CD8-positive, alpha-beta memory T cell (primary cell): ENCODE measurements at regions not wholly inside any gene's neighbourhood (a gene's known extent, or its start where the extent isn't known, plus 50 kb on each side); places are given as distances from the start of the nearest gene placed in this dataset.

Experiments
- CTCF ChIA-PET: fragments of 350-600 bp; sonication (Branson Sonifier 250); formaldehyde crosslinking; loops from one replicate; lab custom pipeline; 2021; ENCODE audit warnings: antibody characterized with exemption; lab: Charles Lee
- POLR2A ChIA-PET: fragments of 350-600 bp; sonication (Branson Sonifier 250); formaldehyde crosslinking; loops from one replicate; lab custom pipeline; 2021; ENCODE audit warnings: antibody characterized with exemption; lab: Charles Lee
- DNase-seq, 5 donors: peaks; one replicate each; pipeline versions ENCODE4 v3.0.0 to v3.0.0-alpha.2; 2020 to 2022; ENCODE audit warnings: mixed read lengths in 1 of 5
- H3K27ac ChIP-seq: one replicate; pipeline ENCODE4 v1.7.0; 2013; ENCODE audit warnings: low read depth, mild to moderate bottlenecking, low read length, moderate library complexity
- H3K27me3 ChIP-seq: 2 replicates; pipeline ENCODE4 v1.7.0; 2013; ENCODE audit warnings: low read length, mild to moderate bottlenecking; ENCODE audit not compliant: insufficient read depth, poor library complexity, severe bottlenecking
- H3K36me3 ChIP-seq: 2 replicates; pipeline ENCODE4 v1.7.0; 2013; ENCODE audit warnings: mild to moderate bottlenecking, low read length, moderate library complexity; ENCODE audit not compliant: insufficient read depth
- H3K4me1 ChIP-seq: 2 replicates; pipeline ENCODE4 v1.7.0; 2013; ENCODE audit warnings: mild to moderate bottlenecking, low read length, moderate library complexity; ENCODE audit not compliant: insufficient read depth
- H3K4me3 ChIP-seq: 2 replicates; pipeline ENCODE4 v1.7.0; 2013; ENCODE audit warnings: mild to moderate bottlenecking, low read length
- H3K9me3 ChIP-seq: 2 replicates; pipeline ENCODE4 v1.7.0; 2013; ENCODE audit warnings: mild to moderate bottlenecking, low read length
- H3K27ac Mint-ChIP-seq, 8 donors: one replicate each; pipeline ENCODE4 v1.8.0; 2020 to 2021; ENCODE audit warnings: mixed read lengths in 8 of 8, mild to moderate bottlenecking in 6 of 8, inconsistent platforms in 3 of 8, moderate library complexity in 3 of 8
- H3K27me3 Mint-ChIP-seq, 2 donors: one replicate each; pipeline ENCODE4 v1.8.0; 2020 to 2021; ENCODE audit warnings: mixed read lengths in 2 of 2, mild to moderate bottlenecking in 1 of 2, moderate library complexity in 1 of 2
- H3K36me3 Mint-ChIP-seq, 3 donors: one replicate each; pipeline ENCODE4 v1.8.0; 2020 to 2021; ENCODE audit warnings: mixed read lengths in 3 of 3, inconsistent platforms in 1 of 3, mild to moderate bottlenecking in 1 of 3
- H3K4me1 Mint-ChIP-seq, 3 donors: one replicate each; pipeline ENCODE4 v1.8.0; 2020 to 2021; ENCODE audit warnings: mixed read lengths in 3 of 3, inconsistent platforms in 1 of 3, mild to moderate bottlenecking in 1 of 3
- H3K4me3 Mint-ChIP-seq, 7 donors: one replicate each; pipeline ENCODE4 v1.8.0; 2020 to 2021; ENCODE audit warnings: mixed read lengths in 7 of 7, mild to moderate bottlenecking in 6 of 7, moderate library complexity in 4 of 7, inconsistent platforms in 2 of 7
- H3K9me3 Mint-ChIP-seq, 5 donors: one replicate each; pipeline ENCODE4 v1.8.0; 2020 to 2022; ENCODE audit warnings: mixed read lengths in 5 of 5, mild to moderate bottlenecking in 3 of 5, moderate library complexity in 2 of 5, inconsistent platforms in 1 of 5

DNA sequence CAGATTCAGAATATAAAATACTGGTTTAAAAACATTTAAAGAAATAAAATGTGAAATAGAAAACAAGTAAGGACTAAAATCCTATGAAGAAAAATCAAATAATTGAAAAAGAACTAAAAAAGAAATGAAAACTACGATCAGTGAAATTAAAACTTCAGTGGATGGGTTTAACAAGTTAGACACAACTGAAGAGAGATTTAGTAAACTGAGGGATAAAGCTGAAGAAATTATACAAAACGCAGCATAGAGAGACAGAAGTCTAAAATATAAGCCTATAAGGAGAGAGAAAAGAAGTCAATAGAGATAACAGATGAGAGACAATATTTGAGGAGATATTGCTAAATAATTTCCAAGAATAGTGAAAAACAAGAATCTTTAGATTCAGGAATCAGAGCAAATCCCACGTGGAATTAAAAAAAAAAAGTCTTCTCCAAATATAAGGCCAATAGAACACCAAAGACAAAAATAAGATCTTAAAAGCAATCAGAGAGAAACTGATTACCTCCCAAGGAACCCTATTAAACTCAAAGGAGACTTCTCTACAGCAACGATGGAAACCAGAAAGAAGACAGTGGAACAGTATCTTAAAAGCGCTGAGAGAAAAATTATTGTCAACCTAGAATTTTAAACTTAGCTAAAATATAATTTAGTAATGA, 59.6 kb upstream of the ABL1 start:
- Mint-ChIP-seq H3K27ac (no peak overlapping the region), H3K27me3 (no peaks in the 10 kb centered on the region), H3K9me3 (peaks cover 0 to 8% (median 0%) of the 10 kb centered on the region in 5 donors), H3K4me1 (peaks cover 30 to 42% (median 38%) of the 10 kb centered on the region in 3 donors), H3K4me3 (no peak overlapping the region), H3K36me3 (peaks cover 0 to 5% (median 0%) of the 10 kb centered on the region in 3 donors)
- H3K4me1 ChIP-seq = peaks cover 4% of the 10 kb centered on the region
- H3K9me3 ChIP-seq = no peaks in the 10 kb centered on the region
- no peak overlapping the region for H3K27ac ChIP-seq
- no peaks in the 10 kb centered on the region for H3K36me3 ChIP-seq
- H3K4me3 ChIP-seq = no peak overlapping the region
- ChIA-PET POLR2A (no interaction called here), CTCF (interaction anchor here (0.7 kb wide), 1 partner anchor 87 kb away, joined by 3 read pairs; no protein-coding TSS in a partner anchor)
- DNase-seq = no peak
- no peaks in the 10 kb centered on the region for H3K27me3 ChIP-seq

DNA sequence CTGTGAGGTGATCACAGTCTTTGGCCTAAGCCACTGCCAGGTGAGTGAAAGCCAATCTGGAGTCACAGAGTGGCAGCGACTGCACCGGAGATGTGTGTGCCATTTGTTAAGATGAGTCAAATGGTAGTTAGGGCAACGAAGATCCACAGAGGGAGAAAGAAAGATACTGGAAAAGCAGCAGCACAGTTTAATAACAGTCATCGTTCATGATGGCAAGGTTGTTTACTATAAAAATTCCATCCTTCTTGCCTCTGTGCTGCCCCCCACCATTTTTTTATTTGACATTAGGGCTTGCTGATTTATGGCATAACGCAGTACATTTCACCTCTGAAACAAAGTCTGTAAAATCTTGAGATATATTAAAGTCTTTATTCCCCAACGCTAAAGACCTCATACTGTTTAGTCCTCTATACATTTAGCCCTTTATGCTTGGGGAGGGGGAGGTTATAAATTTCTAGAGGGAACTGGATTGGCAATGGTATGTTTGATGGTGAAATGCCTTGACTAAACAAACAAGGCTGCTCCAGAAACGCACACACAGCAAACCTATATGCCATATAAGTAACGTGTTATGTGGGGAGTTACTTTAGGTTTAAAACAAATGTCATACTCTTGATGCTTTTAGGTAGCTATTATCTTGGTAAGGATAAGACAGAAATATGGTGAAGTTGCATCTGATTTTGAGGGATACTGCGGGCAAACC, 55.8 kb upstream of the ABL1 start:
- Mint-ChIP-seq H3K4me1 (peaks cover 20 to 43% (median 30%) of the 10 kb centered on the region in 3 donors), H3K27me3 (no peaks in the 10 kb centered on the region), H3K36me3 (peaks cover 0 to 5% (median 1%) of the 10 kb centered on the region in 3 donors), H3K9me3 (peaks cover 0 to 8% (median 0%) of the 10 kb centered on the region in 5 donors), H3K4me3 (no peak overlapping the region), H3K27ac (no peak overlapping the region)
- H3K9me3 ChIP-seq = no peaks in the 10 kb centered on the region
- peaks cover 4% of the 10 kb centered on the region for H3K4me1 ChIP-seq
- POLR2A ChIA-PET = no interaction called here
- H3K4me3 ChIP-seq = no peak overlapping the region
- H3K36me3 ChIP-seq = no peaks in the 10 kb centered on the region
- DNase-seq = no peak
- H3K27ac ChIP-seq = no peak overlapping the region
- CTCF ChIA-PET = no interaction called here
- H3K27me3 ChIP-seq = no peaks in the 10 kb centered on the region

DNA sequence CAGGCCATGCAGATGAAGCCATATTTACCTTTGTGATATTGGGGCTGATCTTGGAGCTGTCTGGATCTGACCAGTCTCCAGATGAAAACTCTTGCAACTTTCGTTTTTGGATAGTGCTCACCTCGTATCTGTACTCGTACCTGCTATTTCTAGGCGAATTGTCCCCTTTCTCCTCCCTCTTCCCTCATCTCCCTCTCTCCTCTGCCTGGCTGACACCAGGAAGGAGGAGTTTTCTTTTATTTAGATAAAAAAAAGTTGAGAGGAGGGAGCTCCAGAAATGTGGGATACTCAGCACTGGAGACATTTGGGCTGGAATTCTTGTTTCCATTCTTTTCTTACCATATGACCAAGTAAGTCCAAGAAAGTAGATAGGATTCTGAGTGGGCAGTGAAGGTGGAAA, 54.6 kb upstream of the ABL1 start:
- Histone ChIP-seq H3K4me1 (no peaks in the 10 kb centered on the region), H3K27me3 (no peaks in the 10 kb centered on the region), H3K36me3 (peaks cover 5% of the 10 kb centered on the region), H3K4me3 (no peak overlapping the region), H3K27ac (no peak overlapping the region), H3K9me3 (no peaks in the 10 kb centered on the region)
- Mint-ChIP-seq H3K9me3 (peaks cover 0 to 3% (median 0%) of the 10 kb centered on the region in 5 donors), H3K27me3 (no peaks in the 10 kb centered on the region), H3K4me1 (peaks cover 16 to 35% (median 20%) of the 10 kb centered on the region in 3 donors), H3K4me3 (no peak overlapping the region), H3K27ac (peak overlapping the region in 1 of 8 donors; percentile 38), H3K36me3 (peaks cover 0 to 4% (median 1%) of the 10 kb centered on the region in 3 donors)
- POLR2A ChIA-PET = no interaction called here
- DNase-seq = no peak
- CTCF ChIA-PET = no interaction called here

DNA sequence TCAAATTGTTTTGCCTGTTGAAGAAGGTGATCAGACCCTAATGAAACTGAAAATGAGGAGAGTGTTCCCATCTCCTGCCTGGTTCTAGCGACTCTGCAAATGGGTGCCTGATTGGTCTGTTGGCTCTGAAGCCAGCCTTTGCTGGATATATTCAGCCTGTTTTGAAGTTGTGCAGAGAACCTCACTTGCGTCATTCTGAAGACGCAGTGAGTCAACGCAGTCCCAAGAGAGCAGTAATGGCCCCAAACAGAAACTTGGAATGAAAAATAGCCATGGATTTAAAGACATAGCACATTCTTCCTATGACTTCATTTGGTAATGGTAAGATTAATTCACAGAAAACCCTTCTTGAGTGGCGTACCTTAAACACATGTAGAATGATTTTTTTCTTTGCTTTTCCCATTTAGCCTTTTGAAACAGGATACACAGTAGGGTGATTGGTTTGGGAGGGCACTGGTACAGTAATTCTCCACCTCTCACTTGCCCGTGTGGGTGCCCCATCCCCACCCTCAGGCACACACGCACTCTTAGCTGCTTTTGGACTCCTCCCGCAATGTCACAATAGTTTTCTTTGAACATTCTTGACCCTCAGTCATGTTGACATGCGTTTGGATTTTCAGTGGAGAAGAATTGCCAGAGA, 54.1 kb upstream of the ABL1 start:
- peaks cover 11 to 31% (median 14%) of the 10 kb centered on the region in 3 donors for H3K4me1 Mint-ChIP-seq
- no peaks in the 10 kb centered on the region for H3K27me3 ChIP-seq
- H3K36me3 Mint-ChIP-seq = peaks cover 0 to 2% (median 1%) of the 10 kb centered on the region in 3 donors
- no peaks in the 10 kb centered on the region for H3K9me3 ChIP-seq
- no peak overlapping the region for H3K4me3 Mint-ChIP-seq
- ChIA-PET POLR2A (no interaction called here), CTCF (no interaction called here)
- no peak overlapping the region for H3K4me3 ChIP-seq
- no peak for DNase-seq
- no peaks in the 10 kb centered on the region for H3K4me1 ChIP-seq
- H3K27ac ChIP-seq = no peak overlapping the region
- no peaks in the 10 kb centered on the region for H3K9me3 Mint-ChIP-seq
- peaks cover 5% of the 10 kb centered on the region for H3K36me3 ChIP-seq
- H3K27ac Mint-ChIP-seq = peak overlapping the region in 2 of 8 donors; percentile 24 to 64
- no peaks in the 10 kb centered on the region for H3K27me3 Mint-ChIP-seq

DNA sequence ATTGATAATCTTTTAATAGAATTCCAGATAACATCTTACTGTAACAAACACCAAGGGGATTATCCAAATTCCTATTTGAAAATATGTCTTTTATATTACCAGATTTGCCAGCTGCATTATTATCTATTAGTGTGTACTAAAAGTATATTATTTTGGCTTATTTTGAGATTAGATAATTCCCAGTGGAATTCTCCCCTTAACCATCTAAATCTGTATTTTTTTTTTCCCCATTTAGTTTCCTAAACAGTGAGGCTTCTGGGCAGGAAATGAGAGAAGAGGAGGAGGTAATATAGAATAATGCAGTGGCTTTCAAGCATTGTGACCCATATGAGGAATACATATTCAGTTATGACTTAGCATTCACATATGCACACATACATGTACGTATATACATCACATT, 53.5 kb upstream of the ABL1 start:
- H3K9me3 ChIP-seq = no peaks in the 10 kb centered on the region
- ChIA-PET POLR2A (no interaction called here), CTCF (no interaction called here)
- Mint-ChIP-seq H3K4me3 (no peak overlapping the region), H3K27ac (peak overlapping the region in 1 of 8 donors; percentile 64), H3K27me3 (no peaks in the 10 kb centered on the region), H3K36me3 (peaks cover 0 to 2% (median 1%) of the 10 kb centered on the region in 3 donors), H3K9me3 (no peaks in the 10 kb centered on the region), H3K4me1 (peaks cover 12 to 28% (median 13%) of the 10 kb centered on the region in 3 donors)
- no peak for DNase-seq
- no peaks in the 10 kb centered on the region for H3K27me3 ChIP-seq
- H3K4me1 ChIP-seq = no peaks in the 10 kb centered on the region
- H3K36me3 ChIP-seq = peaks cover 5% of the 10 kb centered on the region
- H3K4me3 ChIP-seq = no peak overlapping the region
- no peak overlapping the region for H3K27ac ChIP-seq

DNA sequence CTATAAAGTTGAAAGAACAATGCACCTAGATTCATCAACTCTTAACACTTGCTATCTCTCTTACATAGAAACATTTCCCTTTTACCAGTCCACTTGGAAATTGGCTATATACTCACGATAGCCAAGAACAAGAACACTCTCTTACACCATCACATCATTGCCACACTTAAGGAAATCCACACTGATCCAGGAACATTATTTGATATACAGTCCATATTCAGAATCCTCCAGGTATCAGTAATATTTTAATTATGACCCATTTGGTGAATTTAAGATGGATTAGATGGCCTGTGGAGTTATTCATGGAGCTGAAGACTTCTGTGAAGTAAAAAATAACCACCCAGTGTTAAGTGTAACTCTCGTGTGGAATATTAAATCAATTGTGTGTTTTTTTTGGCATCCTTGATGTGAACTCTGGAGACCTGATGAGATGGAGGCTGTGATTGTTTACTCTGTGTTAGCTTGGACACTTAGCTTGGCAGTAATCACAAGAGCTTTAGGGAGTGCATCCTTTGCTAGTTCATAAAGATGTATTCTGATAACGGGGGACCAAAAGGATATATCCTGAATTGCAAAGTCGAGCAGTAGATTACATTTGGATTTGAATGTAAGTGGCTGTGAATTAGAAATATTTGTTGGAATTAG, 52.0 kb upstream of the ABL1 start:
- no peak overlapping the region for H3K27ac ChIP-seq
- peaks cover 5% of the 10 kb centered on the region for H3K36me3 ChIP-seq
- H3K27me3 ChIP-seq = no peaks in the 10 kb centered on the region
- peaks cover 0 to 4% (median 0%) of the 10 kb centered on the region in 5 donors for H3K9me3 Mint-ChIP-seq
- peak overlapping the region in 1 of 8 donors; percentile 34 for H3K27ac Mint-ChIP-seq
- ChIA-PET POLR2A (no interaction called here), CTCF (no interaction called here)
- no peaks in the 10 kb centered on the region for H3K9me3 ChIP-seq
- no peaks in the 10 kb centered on the region for H3K4me1 ChIP-seq
- peaks cover 8 to 23% (median 8%) of the 10 kb centered on the region in 3 donors for H3K4me1 Mint-ChIP-seq
- no peak for DNase-seq
- H3K27me3 Mint-ChIP-seq = no peaks in the 10 kb centered on the region
- H3K36me3 Mint-ChIP-seq = peaks cover 1 to 5% (median 5%) of the 10 kb centered on the region in 3 donors
- no peak overlapping the region for H3K4me3 ChIP-seq
- no peak overlapping the region for H3K4me3 Mint-ChIP-seq

DNA sequence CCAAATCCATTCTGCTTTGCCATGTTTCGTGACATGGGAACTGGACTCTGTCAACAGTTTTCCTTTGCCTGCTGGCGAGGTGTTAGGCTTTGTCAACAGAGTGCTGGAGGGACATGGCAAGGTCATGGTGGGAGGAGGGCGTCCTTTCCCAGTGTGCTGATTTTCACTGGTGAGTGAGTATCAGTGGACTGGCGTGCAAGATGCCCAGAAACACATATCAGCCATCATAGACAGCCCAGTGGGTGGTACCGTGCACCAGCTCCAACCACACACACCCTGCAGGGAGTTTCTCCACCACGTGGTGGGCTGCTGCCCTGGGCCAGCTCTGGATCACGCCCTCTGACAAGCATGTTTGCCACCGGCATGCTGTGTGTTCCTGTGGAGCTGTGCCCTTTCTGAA, 50.0 kb upstream of the ABL1 start:
- H3K9me3 ChIP-seq = peaks cover 5% of the 10 kb centered on the region
- Mint-ChIP-seq H3K27ac (no peak overlapping the region), H3K9me3 (peaks cover under 1 to 10% (median 8%) of the 10 kb centered on the region in 5 donors), H3K27me3 (no peaks in the 10 kb centered on the region), H3K4me1 (peaks cover 3 to 14% (median 4%) of the 10 kb centered on the region in 3 donors), H3K4me3 (peak overlapping the region in 1 of 7 donors; percentile 19), H3K36me3 (peaks cover 7 to 20% (median 17%) of the 10 kb centered on the region in 3 donors)
- no peak overlapping the region for H3K27ac ChIP-seq
- peaks cover 5% of the 10 kb centered on the region for H3K36me3 ChIP-seq
- H3K4me1 ChIP-seq = no peaks in the 10 kb centered on the region
- POLR2A ChIA-PET = no interaction called here
- CTCF ChIA-PET = no interaction called here
- no peaks in the 10 kb centered on the region for H3K27me3 ChIP-seq
- no peak for DNase-seq
- H3K4me3 ChIP-seq = no peak overlapping the region
